CD4-positive, alpha-beta T cell treated with Interleukin-15 for 1 hour (primary cell): ENCODE measurements at regions not wholly inside any gene's neighbourhood (a gene's known extent, or its start where the extent isn't known, plus 50 kb on each side); places are given as distances from the start of the nearest gene placed in this dataset.
"Not testable (repeated sequence)": the region's sequence is repeated elsewhere in the genome, so short reads cannot be mapped to it uniquely, and the experiment has no call there.

Source experiments
- DNase-seq: peaks from one replicate; pipeline ENCODE4 v3.0.0-alpha.2; 2020

- no peak for DNase-seq
Measured at GRCh38 chr5:86981898-86982297, 285.8 kb upstream of the RASA1 start.

GRCh38 chr5:86983208-86983607 is 284.5 kb upstream of the RASA1 start:
- DNase-seq, result no peak

- no peak for DNase-seq
Measured at GRCh38 chr5:86986837-86987236, 280.8 kb upstream of the RASA1 start.

- DNase-seq, result no peak
Measured at GRCh38 chr5:86997516-86997915, 270.2 kb upstream of the RASA1 start.

- DNase-seq, result no peak
Measured at GRCh38 chr5:86999951-87000350, 267.7 kb upstream of the RASA1 start.

GRCh38 chr5:87002485-87002884 is 265.2 kb upstream of the RASA1 start:
- no peak for DNase-seq

GRCh38 chr5:87004101-87004500 is 263.6 kb upstream of the RASA1 start:
- no peak for DNase-seq

GRCh38 chr5:87007737-87008136 is 259.9 kb upstream of the RASA1 start:
- DNase-seq, result no peak

- DNase-seq, result no peak
Measured at GRCh38 chr5:87008751-87009560, 258.7 kb upstream of the RASA1 start.

GRCh38 chr5:87010736-87011135 is 256.9 kb upstream of the RASA1 start:
- DNase-seq, result no peak

- DNase-seq, result no peak
Measured at GRCh38 chr5:87015901-87016300, 251.8 kb upstream of the RASA1 start.

GRCh38 chr5:87020099-87020934 is 247.4 kb upstream of the RASA1 start:
- DNase-seq, result peak; percentile 26

GRCh38 chr5:87022415-87022814 is 245.3 kb upstream of the RASA1 start:
- no peak for DNase-seq

- DNase-seq, result no peak
Measured at GRCh38 chr5:87027570-87027969, 240.1 kb upstream of the RASA1 start.

- no peak for DNase-seq
Measured at GRCh38 chr5:87029951-87030350, 237.7 kb upstream of the RASA1 start.

GRCh38 chr5:87030699-87031098 is 237.0 kb upstream of the RASA1 start:
- DNase-seq, result no peak

- DNase-seq, result no peak
Measured at GRCh38 chr5:87034557-87034956, 233.1 kb upstream of the RASA1 start.

- no peak for DNase-seq
Measured at GRCh38 chr5:87042554-87042953, 225.1 kb upstream of the RASA1 start.

- DNase-seq, result no peak
Measured at GRCh38 chr5:87048156-87048555, 219.5 kb upstream of the RASA1 start.

- not testable (repeated sequence) for DNase-seq
Measured at GRCh38 chr5:87049012-87049411, 218.7 kb upstream of the RASA1 start.

- no peak for DNase-seq
Measured at GRCh38 chr5:87051502-87052113, 216.1 kb upstream of the RASA1 start.

GRCh38 chr5:87053146-87053545 is 214.5 kb upstream of the RASA1 start:
- no peak for DNase-seq

GRCh38 chr5:87054821-87055220 is 212.9 kb upstream of the RASA1 start:
- DNase-seq, result no peak

GRCh38 chr5:87061046-87061445 is 206.6 kb upstream of the RASA1 start:
- no peak for DNase-seq
